GM21619 (cell line): ENCODE measurements at regions not wholly inside any gene's neighbourhood (a gene's known extent, or its start where the extent isn't known, plus 50 kb on each side); places are given as distances from the start of the nearest gene placed in this dataset.
"Not testable (repeated sequence)": the region's sequence is repeated elsewhere in the genome, so short reads cannot be mapped to it uniquely, and the experiment has no call there.

Experiments
- ATAC-seq: cut with Tn5 transposase; IDR thresholded peaks from one replicate; pipeline ENCODE4 v1.9.1; 2021; ENCODE audit not compliant: unreplicated experiment

DNA sequence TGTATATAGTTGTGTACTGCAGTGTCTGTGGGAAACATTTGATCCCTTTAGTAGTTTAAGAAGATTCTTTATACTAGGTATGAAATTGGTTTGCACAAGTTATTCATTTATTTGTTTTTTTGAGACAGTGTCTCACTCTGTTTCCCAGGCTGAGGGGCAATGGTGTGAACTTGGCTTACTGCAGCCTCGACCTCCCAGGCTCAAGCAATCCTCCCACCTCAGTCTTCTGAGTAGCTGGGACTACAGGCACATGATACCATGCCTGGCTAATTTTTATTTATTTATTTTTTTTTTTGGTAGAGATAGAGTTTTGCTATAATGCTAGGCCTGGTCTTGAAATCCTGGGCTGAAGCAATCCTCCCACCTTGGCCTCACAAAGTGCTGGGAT lies 209.4 kb downstream of the RASSF9 start:
- no peak for ATAC-seq

DNA sequence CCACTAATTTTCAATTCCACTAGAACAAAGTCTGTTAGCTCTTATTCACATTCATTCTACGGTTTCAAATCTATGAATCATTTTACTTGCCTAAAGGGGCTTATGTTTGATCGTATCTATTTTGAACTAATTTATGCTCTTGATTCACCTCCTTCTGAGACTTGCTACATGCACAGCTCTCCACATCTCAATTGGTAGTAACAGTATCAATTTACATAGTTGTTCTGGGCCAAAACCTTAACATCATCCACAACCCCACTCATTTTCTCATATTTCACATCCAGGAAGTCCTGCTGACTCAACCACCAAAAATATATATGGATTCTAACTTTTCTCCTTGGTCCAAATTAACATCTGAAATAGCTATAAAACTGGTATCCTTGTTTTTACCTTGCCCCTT lies 208.6 kb downstream of the RASSF9 start:
- ATAC-seq, result no peak

DNA sequence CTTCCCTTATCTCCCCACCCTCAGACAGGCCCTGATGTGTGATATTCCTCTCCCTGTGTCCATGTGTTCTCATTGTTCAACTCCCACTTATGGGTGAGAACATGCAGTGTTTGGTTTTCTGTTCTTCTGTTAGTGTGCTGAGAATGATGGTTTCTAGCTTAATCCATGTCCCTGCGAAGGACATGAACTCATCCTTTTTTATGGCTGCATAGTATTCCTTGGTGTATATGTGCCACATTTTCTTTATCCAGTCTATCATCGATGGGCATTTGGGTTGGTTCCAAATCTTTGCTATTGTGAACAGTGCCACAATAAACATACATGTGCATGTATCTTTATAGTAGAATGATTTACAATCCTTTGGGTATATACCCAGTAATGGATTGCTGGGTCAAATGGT lies 207.6 kb downstream of the RASSF9 start:
- ATAC-seq, result not testable (repeated sequence)

DNA sequence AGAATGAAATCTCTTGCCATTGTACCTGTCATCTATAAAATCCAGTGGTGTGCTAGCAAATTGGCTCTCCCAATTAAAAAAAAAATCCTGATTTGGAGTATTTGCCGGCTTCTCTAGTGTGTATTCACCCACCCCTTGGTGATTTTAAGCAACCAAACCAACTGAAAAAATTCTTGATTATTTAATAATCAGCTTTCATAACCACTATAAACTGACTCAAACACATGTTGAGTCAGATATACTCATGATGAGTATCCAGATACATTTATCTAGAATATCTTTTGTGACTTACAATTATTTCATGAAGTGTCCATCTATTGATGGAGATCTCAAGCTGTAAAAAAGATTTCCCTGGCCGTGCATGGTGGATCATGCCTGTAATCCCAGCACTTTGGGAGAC lies 205.4 kb downstream of the RASSF9 start:
- ATAC-seq, result no peak

DNA sequence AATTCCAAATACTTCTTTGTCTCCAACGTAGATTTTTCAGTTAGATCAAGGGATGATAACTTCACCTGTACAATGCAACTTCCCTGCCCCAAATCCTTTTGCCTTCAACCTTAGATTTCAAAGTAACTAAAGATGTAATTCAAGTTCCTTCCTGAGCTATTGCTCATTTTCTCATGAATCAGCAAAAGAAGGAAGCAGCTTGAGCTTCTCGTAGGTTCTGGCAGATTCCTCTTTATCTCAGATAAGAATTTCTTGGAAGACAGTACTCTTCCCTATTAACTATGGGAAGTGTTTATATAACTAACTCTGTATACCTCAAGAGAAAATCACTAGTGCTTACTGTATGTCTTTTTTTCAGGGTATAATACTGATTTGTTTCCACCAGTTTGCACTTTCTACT lies 203.8 kb downstream of the RASSF9 start:
- no peak for ATAC-seq

DNA sequence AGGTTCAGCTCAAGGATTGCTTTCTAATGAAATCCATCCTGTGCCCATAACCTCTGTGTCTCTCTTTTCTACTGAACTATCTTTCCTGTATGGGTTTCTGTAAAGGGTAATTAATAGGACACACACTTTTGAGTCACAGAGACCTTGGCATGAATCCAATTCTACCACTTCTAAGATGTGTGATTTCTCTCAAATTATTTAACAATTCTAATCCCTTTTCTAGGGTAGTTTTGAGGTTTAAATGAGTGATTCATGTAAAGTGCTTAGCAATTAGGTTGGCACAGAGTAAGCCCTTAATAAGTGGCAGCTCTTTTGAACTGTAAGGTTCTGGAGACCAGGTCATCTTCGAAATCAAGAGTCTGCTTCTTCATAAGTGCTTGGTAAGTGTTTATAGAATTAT lies 202.7 kb downstream of the RASSF9 start:
- ATAC-seq, result no peak

DNA sequence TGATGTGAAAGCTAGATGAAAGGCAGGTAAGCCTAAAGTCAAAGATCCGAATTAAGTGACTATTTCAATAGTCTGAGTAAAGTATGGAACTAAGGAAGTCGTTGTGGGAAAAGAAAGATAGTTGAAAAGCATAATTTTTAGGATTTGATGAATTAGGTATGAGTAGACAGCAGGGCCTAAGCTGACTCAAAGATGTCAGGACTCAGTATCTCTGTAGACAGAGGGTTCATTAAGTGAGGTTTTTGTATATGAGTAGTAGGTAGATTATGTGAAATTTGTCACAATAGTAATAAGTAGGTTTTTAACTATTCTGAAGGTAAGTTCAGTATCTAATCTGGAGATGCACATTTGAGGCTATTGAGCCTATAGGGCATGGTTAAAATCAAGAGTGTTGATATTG lies 196.4 kb downstream of the RASSF9 start:
- ATAC-seq, result no peak

DNA sequence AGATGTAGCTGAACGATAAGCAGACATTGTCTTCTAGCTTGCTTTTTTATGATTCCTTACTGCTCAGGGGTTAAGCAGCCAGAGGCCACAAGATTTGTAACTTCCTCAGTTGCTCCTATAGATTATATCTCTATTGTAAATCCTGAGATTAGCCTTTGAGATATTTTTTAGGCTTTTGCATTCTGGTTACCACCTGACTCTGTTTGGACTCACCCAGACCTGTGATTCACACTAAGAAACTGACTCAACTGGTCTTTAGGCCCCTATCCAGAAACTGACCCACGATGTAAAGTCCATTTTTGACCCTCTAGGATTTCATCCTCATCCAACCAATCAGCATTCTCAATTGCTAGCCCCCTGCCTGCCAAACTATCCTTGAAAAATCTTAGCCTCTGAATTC lies 194.4 kb downstream of the RASSF9 start:
- ATAC-seq, result no peak

DNA sequence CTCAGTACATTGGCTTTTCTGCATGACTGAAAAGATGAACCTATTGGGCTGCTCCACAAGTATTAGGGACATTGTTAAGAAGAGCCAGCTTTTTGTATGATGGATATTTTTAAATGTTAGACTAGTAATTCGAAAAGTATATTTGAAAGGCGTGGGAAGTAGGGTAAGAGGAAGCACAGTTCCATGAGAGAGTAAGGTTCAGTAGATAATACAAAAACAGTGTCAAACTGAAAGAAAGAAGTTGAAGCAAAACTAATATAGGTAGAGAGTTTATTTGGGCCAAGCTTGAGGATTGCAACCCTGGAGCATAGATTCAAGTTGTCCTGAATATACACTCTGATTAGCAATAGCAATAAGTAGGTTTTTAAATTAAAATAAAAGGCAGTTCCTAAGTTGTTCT lies 193.9 kb downstream of the RASSF9 start:
- ATAC-seq, result no peak

DNA sequence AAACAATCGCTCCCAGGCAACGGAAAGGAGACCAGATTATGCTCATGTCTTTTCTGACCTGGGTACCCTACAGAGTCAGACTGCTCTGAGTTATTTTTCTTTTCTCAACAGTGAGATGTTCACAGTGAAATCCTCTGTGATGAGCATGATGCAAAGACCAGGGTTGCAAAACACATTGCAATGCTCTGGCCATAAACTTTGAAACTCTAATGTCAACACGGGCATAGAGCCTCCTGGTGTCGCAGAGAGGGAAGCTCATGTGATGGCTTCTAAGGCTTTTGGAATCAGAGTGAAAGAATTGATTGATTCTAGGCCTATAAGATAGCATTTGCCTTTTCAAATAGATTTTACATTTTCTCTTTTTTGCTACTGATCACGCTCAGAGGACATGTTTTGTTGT lies 193.4 kb downstream of the RASSF9 start:
- ATAC-seq, result no peak

DNA sequence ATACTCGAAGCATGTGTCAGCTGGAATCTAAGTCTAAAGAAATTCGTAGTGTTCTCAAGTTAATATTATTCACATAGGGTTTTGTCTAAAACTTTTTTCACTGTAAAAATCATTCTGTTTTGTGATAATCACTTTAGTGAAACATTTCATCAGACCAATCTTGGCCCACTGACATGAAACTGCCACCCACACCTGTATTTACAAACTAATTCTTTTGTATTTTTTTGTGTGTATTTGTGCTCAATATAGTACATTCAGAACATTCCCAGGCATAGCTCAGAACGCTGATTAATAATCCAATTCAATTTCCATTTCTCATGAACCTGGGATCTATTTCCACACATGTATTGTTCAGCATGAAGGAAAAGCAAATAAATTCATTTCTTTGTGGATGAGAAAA lies 191.7 kb downstream of the RASSF9 start:
- no peak for ATAC-seq

DNA sequence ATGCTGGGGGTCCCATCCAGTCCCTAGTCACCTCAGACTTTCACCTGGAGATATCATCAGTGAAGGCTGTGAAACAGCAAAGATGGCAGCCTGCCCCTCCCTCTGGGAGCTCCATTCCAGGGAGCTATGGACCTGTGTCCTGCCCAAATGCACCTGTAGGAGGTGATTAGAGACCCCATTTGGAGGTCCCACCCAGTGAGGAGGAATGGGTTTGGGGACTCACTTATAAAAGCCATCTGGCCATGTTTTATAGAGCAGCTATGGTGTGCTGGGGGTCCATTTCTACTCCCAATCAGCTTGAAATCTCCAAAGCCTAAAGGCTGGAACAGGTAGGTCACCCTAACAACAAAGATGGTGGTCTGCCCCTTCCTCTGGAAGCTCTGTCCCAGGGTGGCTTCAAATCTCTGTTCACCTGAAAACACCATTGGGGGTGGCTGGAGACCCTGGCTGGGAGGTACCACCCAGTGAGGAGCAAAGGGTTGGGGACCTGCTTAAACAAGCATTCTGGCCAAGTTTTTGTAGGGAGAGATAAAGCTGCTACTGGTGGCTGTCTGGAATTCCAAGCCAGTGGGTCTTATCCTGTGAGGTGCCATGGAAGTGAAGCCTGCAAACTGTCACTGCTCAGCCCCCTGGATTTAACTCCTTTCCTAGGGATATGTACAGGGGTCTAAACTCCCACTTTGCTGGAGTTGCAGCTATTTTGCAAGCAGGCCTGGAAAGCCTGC lies 182.3 kb downstream of the RASSF9 start:
- ATAC-seq, result no peak

DNA sequence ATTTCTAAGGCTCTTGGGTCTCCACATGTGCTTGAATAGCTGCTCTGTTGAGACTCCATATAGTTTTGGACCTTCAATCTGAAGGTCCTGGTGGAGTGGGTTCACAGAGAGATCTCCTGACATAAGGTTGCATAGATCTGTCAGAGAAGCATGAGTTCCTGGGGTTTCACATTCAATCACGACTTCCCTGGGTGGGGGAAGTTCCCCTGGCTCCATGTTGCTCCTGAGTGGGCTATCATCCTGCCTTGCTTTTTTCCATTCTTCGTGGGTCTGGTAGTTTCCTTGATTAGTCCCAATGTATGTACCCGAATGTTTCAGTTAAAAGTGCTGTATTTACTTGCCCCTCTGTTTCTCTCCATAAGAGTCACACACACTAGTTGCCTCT lies 181.8 kb downstream of the RASSF9 start:
- no peak for ATAC-seq

DNA sequence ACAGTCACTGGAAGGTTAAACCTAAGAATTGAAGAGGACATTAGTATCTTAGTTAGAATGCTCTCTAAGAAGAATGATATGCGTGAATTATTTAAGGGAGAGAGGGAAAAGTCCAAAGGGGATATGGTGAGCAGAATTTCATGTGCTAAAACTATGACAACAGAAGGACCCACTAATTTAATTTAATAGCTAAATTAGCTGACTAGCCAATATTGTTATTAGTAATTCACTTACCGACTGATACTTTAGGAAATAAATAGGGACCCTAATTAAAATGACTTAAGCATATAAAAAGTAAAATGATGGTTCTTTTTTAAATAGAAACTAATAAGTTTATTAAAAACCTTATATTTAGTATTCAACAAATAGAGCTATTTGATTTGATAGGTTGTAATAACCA lies 179.6 kb downstream of the RASSF9 start:
- ATAC-seq, result no peak

DNA sequence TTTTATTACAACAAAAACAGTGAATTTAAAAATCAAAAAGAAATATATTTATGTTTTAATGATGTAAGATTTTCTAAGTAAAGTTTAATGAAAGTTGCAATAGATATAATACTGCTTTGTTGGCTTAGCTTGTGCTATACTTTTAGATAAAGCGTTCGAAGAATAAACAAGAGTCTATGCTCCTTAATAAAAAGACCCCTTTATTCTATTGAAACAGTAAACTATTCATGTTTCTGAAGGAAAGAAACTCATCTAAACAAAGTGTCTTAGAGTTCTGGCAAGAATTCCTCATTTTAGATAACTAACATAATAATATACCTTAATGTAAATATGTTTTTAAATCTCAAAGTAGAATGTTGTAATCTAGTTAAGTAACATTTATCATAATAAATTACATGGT lies 179.0 kb downstream of the RASSF9 start:
- ATAC-seq, result no peak

DNA sequence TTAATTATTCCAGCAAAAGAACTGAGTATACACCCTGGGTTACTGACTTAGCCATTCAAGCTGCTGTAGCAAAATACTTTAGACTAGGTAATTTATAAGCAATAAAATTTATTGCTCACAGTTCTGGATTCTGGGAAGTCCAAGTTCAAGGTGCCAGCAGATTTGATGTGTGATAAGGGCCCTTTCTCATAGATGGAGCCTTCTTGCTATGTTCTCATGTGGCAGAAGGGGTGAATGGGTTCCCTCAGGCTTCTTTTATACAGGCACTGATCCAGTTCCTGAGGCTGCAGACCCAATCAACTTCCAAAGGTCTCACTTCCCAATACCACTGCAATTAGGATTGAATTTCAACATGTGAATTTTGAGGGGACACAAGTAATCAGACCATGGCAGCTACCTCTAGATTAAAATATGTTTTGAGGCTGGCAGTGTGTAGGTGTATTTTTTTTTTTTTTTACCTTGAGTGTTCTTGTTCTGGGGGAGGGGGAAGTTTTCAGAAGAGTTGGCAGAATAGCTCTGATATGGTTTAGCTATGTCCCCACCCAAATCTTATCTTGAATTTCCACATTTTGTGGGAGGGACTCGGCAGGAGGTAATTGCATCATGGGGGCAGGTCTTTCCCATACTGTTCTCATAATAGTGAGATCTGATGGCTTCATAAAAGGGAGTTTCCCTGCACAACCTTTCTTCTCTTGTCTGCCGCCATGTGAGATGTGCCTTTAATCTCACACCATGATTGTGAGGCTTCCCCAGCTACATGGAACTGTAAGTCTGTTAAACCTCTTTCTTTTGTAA lies 178.2 kb downstream of the RASSF9 start:
- no peak for ATAC-seq

DNA sequence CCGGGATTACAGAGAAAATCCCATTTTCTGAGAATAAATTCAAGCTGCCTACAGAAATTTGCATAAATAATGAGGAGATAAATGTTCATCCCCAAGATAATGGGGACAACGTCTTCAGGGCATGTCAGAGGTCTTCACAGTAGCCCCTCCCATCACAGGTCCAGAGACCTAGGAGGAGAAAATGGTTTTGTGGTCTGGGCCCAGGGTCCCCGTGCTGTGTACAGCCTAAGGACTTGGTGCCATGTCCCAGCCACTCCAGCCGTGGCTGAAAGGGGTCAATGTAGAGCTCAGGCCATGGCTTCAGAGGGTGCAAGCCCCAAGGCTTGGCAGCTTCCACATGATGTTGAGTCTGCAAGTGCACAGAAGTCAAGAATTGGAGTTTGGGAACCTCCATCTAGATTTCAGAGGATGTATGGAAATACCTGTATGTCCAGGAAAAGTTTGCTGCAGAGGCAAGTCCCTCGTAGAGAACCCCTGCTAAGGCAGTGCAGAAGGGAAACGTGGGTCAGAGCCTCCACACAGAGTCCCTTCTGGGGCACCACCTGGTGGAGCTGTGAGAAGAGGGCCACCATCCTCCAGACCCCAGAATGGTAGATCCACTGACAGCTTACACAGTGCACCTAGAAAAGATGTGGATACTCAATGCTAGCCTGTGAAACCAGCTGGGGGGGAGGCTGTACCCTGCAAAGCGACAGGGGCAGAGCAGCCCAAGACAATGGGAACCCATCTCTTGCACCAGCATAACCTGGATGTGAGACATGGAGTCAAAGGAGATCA lies 176.3 kb downstream of the RASSF9 start:
- no peak for ATAC-seq

DNA sequence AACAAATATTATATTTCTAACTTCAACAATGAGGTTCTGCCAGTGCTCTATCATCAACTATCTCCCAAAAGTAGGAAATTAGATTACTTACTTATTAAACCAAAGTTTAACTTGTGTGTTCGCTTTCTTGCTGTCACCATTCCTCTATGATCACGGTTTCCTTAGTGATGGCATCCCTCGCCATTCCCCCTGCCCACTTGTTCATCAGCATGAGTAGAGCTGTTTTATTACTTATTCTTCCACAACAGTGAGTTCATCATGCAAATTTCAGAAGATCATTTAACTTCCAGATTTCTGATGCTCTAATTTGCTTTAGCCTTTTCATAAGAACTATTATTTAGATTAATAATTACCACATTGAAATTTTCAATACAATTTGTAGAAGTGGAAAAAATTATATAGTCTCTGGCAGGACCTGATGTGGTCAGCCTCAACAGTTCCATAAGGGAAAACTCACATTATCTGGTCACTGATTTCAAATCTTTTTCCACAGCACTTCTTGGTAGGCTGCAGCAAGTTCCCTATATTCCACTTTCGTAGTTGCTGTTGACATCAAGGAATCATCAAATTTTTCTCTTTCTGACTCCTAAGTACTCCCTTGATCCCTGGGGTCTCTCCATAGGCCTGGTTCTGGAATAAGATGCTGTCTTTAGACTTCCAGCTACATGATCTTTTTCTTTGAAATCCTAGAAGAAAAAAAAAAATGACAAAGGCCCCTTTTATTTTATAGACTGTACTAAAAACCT lies 174.6 kb downstream of the RASSF9 start:
- ATAC-seq, result no peak

DNA sequence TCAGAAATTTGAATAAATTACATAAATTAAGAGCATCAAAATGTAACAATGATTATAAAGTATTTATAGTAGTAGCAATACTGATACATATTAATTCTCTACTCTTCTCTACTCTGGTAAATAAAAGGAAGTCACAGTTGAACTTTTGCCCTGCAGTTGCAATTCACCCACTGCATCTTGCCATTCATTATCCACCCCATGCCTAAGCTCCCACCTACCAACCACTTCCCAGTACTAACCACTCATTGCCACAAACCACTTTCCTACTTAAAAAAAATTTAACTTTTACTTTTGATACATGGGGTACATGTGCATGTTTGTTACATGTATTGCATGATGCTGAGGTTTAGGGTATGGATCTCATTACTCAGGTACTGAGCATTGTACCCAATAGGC lies 174.0 kb downstream of the RASSF9 start:
- no peak for ATAC-seq

DNA sequence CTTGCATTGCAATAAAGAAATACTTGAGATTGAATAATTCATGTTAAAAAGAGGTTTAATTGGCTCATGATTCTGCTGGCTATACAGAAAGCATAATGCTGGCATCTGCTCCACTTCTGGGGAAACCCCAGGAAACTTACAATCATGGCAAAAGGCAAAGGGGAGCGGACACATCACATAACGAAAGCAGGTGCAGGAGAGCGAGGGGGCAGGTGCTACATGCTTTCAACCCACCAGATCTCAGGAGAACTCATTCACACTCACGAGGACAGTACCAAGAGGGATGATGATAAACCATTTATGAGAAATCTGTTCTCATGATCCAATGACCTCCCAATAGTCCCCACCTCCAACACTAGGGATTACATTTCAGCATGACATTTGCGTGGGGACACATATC lies 172.6 kb downstream of the RASSF9 start:
- ATAC-seq, result no peak

DNA sequence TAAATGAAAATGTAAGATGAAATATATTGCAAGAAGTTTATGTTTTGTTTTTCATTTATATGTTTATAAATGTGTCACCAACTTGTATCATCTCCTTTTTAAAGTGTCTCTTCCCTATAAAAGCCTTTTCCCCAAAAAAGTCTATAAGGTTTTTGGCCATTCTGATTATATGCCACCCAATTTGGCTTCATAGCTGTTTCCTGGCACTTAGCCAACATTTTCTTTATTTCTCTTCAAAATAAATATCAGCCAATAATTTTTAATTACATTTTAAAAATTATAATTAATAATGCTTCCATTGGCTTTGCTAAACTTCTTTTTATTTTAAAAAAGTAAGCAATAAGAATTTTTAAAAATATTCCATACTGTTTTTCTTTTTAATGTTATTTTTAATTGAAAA lies 171.8 kb downstream of the RASSF9 start:
- no peak for ATAC-seq
